ENCODE measurements at regions not wholly inside any gene's neighbourhood (a gene's known extent, or its start where the extent isn't known, plus 50 kb on each side); places are given as distances from the start of the nearest gene placed in this dataset.
"Not testable (repeated sequence)": the region's sequence is repeated elsewhere in the genome, so short reads cannot be mapped to it uniquely, and the experiment has no call there.

DNA sequence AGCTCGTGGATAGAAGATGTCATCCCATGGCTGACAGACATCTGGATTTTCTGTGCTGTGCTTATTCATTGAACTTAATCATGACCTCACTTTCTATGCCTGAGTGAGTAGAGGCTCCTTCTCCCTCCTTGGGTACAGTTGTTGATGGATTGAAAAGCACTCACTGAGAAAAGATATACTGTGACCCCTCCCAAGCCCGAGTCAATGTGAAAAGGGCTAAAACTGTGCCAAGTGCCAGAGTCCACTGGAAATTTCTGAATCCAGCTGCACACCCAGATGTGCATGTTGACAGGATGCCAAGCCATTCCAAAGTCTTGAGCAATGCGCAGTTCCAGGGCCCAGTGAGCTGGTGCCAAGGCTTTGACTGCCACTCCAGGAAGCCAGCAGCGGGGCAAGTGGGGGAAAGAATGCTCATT, 473.0 kb downstream of the NTRK2 start:
- DNase-seq = no peak

DNA sequence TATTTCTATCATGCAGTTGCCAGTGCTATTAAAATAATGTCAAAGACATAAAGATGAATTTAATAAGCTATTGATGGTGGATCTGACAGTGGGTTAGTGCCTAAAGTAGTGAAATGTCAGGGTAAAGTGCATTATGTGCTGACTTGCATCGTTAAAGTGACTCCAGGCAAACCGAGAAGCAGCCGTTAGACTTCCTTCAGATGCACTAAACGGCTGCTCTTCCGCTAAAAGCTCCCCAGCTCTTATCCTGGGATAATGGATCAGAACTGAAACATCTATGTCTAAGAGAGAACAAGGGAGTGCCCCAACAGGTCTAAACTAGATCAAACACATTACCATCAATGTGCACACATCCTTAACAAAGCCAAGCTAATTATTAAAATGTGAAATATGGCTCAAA, 468.2 kb downstream of the NTRK2 start:
- DNase-seq = no peak

DNA sequence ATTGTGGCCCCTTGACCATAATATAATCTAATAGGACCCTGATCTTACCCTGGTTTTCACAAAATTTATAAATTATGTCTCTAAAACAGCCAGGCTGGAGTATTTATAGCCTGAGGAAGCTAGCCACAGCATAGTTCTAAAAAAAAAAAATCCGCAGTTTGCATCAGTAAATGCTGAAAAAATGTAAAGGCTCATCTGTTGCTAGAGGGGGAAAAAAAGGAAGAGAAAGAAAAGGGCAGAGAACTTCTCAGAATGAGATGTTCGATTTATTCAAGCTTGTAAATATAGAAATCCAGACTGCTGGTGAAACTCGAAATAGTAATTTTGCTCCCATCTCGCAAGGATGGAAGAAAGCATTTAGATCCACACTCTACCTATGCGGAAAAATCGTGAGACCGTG, 467.5 kb downstream of the NTRK2 start:
- DNase-seq = no peak

DNA sequence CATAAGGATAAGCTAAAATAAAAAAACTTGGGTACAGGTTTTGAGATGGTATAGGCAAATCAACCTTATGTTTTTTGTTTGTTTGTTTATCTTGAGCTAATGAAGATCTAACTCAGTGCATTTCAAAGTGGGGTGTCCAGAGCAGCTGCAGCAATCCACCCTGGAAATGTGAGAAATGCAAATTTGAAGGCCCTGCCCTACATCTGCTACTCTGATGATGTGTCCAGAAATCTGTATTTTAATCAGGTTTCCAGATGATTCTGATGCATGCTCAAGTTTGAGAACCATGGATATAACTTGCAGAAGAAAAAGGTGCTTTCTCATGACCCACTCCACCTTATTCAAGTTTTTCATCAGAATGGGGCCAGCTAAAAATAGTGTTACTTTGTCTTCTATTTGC, 467.0 kb downstream of the NTRK2 start:
- DNase-seq = no peak

DNA sequence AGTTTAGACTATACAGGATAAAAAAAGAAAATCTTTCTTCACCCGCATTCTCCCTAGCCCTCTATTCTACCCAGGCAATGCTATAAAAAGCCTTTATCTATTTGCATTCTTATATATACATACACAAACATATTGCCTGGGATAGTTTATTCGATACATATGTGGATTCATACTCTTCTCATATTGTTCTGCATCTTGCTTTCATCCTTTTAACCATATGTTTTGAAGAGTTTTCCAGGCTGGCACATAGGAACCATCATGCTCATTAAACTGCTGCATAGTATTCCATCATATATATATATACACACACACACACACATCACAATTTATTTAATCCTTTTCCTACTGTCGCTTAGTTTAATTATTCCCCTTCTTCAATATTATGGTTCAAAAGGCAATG, 461.2 kb downstream of the NTRK2 start:
- no peak for DNase-seq

DNA sequence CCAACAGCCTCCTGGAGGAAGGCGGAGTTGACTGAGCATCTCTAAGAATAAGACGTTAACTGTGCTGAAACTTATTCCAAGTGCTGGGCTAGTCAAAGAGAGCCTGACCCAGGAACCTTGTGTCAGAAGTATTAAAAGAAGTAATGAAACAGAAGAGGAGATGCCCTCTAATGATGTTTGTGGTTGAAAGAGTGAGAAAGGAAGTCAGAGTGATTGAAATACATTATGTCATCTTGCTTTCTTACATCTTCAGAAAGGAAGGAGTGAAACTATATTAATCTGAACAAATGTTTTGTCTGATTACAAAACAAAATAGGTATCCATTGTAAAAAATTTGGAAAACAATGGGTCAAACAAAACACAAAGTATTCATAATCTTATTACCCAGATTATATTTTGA, 460.7 kb downstream of the NTRK2 start:
- DNase-seq = no peak

DNA sequence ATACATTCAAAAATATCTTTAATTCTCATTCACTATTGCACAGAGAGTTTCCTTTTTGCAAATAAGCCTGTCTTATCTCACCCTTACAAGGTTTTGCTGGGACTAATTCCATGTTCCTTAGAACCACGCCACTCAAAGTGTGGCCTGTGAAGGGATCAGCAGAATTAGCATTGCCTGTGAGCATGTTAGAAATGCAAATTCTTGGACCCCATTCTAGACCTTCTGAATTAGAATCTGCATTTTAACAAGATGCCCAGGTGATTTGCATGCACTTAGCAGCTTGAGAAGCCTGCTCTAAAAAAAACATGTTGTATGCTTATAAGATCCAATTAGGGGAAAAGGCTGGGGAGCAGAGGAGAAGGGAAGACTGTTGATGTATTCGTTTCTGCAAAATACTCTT, 460.0 kb downstream of the NTRK2 start:
- no peak for DNase-seq

DNA sequence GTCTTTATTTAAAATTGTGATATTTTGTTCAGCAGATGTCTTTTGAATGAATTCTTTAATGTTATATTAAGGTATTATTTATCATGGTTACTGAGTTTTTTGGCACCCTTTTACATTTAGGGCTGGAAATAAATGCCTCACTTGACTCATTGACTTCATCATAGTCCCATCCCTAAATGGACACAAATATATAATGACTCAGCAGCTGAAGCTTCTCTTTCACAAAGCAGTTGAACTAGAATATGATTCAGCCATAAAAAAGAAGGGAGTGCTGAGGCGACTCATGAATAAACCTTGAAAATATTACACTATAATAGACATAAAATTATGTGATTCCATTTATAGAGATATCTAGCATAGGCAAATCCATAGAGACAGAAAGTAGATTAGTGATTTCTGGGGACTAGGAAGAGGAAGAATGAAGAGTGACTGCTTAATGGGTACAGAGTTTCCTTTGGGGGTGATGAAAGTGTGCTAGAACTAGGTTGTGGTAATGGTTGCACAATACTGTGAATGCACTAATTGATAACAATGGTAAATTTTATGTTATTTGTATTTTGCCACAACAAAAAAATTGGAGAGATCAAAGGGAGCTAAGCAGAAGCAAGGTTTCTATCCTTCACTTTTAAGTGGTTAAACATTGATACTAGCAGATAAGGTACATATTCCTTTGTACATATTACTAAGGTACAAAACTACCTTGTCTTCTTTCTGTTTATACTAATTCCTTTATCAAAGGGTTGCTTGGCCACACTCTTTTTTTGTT, 449.6 kb downstream of the NTRK2 start:
- no peak for DNase-seq

DNA sequence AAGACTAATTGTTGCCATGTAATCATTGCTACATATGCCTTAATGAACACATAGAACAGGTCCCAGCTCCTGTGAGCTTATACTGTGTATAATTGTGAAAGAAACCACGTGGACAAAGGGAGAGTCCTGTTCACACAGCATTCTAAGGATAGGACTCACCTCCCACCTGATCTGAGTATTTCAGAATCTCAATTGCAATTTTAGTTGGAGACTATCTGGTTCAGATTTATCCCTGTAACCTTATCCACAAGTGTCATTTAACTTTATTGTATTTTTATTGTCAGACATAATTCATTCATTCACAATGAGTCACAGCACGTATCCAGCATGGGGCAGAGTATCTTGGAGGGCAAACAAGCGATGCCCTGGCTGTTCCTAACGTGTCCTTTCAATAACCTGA, 448.3 kb downstream of the NTRK2 start:
- DNase-seq = no peak

DNA sequence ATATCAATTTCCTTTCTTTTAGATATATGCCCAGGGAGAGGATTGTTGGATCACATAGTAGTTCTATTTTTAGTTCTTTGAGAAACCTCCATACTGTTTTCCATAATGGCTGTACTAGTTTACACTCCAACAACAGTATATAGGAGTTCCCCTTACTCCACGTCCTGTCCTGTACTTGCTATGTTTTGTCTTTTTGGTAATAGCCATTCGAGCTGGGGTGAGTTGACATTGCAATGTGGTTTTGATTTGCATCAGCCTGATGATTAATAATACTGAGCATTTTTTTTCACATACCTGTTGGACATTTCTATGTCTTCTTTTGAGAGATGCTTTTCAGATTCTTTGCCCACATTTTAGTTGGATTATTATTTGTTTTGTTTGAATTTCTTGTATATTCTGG, 445.9 kb downstream of the NTRK2 start:
- no peak for DNase-seq

DNA sequence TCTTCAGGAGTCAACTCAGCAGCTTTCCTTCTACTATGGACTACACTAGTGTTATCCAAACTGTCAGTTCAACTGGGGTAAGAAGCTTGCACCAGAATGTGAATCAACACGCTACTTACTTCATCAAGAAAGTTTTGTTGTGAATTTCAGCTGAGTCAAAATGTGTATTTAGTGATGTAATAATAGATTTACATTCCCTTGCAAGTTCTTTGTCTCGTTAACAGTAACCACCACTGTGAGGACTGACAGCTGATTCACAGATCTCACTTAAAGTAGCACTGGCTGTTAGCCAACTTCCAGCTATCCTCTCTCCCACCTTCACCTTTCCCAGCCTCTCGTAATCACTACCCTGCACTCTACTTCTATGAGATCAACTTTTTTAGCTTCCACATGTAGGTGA, 445.3 kb downstream of the NTRK2 start:
- DNase-seq = no peak

DNA sequence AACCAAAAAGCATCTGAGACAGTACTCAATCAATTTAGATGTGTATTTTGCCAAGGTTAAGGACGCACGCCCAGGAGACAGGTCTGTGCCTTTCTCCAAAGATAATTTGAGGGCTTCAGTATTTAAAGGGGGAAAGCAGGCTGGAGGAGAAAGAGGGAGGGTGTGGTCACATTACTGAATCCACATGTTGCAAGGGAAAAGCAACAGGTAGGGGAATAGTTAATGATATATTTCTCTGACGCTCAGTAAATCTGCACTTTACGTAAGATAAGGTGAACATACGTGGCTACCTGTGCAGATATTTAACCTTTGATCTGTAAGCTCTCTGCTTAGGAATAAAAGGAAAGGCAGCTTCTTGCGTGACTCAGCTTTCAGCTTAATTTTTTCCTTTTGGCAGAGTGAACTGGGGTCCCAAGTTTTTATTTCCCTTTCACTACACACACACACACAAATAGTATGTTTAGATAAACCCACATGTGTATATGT, 443.4 kb downstream of the NTRK2 start:
- DNase-seq = no peak

DNA sequence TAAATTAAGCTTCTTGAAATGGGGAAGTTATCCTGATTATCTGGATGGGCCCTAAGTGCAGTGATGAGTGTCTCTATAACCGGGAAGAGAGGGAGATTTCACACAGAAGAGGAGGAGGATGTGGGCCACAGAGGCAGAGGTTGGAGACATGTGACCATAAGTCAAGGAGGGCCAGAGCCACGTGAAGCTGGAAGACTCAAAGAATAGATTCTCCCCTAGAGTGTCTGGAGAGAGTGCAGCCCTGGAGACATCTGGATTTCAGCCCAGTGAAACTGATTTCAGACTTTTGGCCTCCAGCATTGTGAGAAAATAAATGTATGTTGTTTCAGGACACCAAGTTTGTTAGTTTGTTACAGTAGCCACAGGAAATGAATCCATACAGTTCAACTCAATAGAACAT, 442.9 kb downstream of the NTRK2 start:
- DNase-seq = no peak

DNA sequence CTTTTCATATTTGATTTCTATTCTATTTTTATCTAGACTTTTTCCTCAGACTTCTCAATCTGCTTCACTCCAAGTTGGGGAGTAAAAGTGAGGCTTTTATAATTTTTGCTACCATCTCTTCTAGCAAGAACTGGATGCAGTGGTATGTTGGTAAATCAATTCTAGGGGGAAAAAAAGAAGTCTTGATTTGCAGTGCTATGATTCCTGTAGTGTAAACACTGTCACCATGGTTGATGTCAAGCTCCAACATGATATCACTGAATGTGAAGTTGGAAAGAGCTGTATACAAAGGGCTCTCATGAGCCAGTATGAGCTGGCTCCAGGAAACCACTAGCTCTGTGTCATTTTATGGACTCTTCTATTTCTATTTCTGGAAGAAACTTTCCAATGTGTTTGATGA, 439.2 kb downstream of the NTRK2 start:
- DNase-seq = no peak

DNA sequence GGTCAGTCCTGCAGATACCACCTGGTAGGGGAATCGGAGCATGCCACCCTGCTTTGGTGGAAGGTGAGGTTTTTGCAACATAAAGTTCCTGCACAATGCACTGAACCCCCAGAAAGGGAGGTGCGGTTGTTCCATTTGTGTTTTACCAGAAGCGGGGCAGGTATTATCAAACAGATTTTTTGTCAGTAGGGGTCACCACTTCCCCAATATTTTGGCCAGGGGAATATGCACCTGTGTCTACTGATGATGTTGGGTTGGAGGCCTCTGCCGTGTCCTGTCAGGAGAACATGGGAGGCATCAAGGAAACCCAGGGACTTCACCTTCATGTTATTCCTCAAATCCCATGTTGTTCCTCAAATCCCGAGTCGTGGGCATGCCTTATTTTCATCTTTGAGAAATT, 438.7 kb downstream of the NTRK2 start:
- no peak for DNase-seq

DNA sequence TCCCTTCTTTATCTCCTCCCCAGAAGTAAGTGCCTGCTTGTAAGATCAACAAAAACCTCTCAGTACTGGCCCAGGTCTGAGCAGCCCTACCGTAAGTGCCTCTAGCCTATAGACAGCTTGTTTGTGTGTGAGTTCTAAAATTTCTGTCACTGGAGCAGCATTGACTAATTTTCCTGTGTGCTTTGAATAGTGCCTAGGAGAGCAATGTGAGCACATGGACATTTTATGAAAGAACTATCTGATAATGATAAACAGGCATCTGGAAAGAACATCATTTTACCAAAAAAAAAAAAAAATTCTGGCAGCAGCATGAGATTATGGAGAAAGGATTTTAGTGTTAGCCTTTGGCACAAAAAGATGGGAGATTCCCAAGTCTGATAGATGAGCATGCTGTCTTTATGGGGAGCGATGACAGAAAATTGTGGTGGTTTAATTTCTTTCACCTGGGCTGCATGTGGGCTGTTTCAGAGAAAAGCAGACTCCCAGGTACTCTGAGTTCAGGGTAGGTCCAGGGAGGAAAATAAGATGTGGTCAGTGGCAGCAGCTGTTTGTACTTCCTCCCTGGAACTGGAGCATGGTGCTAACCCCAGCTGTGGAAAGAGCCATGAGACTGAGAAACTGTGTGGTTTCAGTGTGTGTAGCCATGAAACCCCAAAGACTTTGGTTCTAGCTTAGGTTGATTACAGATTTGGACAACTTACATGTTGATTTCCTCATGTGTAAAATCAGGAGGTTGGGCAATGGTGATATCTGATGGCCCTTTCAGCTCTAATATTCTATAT, 419.9 kb downstream of the NTRK2 start:
- no peak for DNase-seq

DNA sequence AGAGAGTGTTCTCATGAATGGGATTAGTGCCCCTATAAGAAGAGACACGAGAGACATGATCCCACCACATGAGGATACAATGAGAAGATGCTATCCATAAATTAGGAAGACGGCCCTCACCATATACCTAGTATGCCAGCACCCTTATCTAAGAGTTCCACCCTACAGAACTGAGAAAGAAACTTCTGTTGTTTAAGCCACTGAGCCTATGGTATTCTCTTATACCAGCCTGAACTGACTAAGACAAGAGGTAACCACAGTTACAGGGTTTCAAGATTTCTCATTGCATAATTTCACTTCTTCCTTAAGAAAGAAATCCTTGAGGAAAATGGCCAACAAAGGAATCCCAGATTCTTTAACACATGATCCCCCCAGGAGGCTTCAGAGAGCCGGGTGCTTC, 412.4 kb downstream of the NTRK2 start:
- no peak for DNase-seq

DNA sequence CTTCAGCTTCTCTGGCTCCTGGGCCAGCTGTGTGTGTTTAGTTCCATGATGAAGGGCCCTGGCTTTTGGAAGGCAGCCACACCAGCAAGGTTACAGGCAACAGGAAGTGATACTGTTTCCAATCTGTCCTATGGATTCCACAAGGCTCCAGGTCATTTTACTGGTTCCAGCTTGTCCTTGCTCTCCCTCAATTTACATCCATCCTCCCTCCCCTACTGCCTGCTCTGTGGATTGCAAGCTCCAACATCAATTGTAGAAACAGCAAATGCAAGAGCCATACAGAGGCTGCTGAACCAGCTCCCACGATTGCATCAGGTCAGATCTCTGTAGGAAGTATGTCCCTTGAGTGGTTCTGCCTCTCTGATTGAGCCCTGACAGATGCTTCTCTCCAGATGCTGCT, 409.8 kb downstream of the NTRK2 start:
- no peak for DNase-seq

DNA sequence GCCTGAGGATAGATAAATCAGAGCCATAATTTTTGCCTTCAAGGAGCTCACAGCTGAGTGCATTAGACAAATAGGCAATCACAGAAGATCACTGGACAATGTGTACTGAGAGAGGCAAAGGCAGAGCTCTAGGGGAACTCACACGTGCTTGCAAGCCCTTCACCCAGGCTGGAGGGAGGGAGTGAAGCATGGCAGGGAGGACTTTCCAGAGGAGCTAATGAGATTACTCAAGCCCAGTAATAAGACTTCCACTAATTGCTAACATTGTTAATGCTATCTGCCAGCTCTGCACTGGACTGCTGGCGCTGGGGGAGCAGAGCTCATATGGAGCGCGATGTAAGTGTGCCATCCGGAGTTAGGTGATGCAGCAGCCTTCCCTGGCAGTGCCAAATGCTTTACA, 408.4 kb downstream of the NTRK2 start:
- DNase-seq = no peak

DNA sequence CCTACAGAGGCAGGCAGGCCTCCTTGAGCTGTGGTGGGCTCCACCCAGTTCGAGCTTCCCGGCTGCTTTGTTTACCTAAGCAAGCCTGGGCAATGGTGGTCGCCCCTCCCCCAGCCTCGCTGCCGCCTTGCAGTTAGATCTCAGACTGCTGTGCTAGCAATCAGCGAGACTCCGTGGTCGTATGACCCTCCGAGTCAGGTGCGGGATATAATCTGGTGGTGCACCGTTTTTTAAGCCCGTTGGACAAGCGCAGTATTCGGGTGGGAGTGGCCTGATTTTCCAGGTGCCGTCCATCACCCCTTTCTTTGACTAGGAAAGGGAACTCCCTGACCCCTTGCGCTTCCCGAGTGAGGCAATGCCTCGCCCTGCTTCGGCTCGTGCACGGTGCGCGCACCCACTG, 407.6 kb downstream of the NTRK2 start:
- not testable (repeated sequence) for DNase-seq

Data from activated effector memory CD4-positive, alpha-beta T cell treated with anti-CD3 and anti-CD28 coated beads, Interleukin-2, amount 50 U/mL, for 16 hours (primary cell).